ENCODE measurements at regions not wholly inside any gene's neighbourhood (a gene's known extent, or its start where the extent isn't known, plus 50 kb on each side); places are given as distances from the start of the nearest gene placed in this dataset.

DNA sequence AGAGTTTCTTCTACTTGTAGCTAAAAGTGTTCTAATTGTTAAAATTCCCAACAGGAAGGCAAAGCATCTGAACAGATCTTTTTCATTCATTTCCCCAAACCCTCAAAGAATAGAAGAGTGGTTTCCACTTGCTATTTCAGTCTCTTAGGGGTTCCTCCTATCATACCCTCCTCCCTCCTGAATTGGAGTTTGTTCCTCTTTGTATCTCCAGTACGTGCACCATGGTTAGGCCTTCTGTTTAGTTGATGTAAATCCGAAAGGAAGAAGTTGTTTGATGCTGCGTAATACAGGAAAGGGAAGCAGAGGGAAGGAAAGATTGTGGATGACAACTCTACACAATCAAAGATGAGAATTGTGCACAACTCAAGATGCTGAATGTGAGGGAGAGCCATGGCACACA lies 303.6 kb downstream of the PIK3R1 start:
- H3K27me3 Mint-ChIP-seq: no peaks in the 10 kb centered on the region
- CTCF ChIA-PET: no interaction called here
- ATAC-seq (ENCODE audit: poor library complexity): no peak

DNA sequence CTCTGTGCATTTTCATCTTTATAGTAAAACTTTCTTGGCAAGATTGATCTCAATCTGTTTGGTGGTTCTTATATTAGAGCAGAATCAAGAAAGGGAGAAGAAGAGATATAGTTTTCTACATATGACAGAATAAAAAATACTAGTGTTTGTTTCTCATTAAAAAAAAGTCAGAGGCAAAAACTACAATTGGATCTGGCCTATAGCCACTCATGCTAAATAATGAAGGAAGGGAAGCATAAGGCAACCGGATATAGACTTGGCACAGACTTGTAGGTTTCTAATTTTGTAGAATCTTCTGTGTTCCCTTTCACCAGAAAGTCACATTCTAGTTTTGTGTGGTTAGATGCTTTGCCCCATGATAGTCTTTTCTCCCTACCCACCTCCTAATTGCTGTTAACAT lies 306.2 kb downstream of the PIK3R1 start:
- ChIA-PET POLR2A (no interaction called here), CTCF (no interaction called here)
- Histone ChIP-seq H3K36me3 (ENCODE audit: insufficient read depth, low read length) (no peaks in the 10 kb centered on the region), H3K4me3 (ENCODE audit: low read length) (no peak overlapping the region), H3K27ac (ENCODE audit: low read depth in 1 of 2, low read length in 2 of 2) (no peak overlapping the region), H3K27me3 (ENCODE audit: control insufficient read depth in 1 of 2, insufficient read depth in 2 of 2, low read length in 2 of 2) (no peaks in the 10 kb centered on the region), H3K4me1 (ENCODE audit: insufficient read depth, low read length) (no peaks in the 10 kb centered on the region), H3K9me3 (ENCODE audit: control insufficient read depth in 1 of 2, insufficient read depth in 1 of 2, low read length in 2 of 2) (no peaks in the 10 kb centered on the region)
- H3K36me3 Mint-ChIP-seq (ENCODE audit: low read depth): no peaks in the 10 kb centered on the region
- ATAC-seq (ENCODE audit: poor library complexity): no peak
- no peak overlapping the region for H3K4me3 Mint-ChIP-seq
- H3K4me1 Mint-ChIP-seq (ENCODE audit: low read depth): no peaks in the 10 kb centered on the region
- no peak for DNase-seq
- H3K27me3 Mint-ChIP-seq: no peaks in the 10 kb centered on the region
- intact Hi-C loops (cut with DNase I, micrococcal nuclease): no loop called here
- no peaks in the 10 kb centered on the region for H3K9me3 Mint-ChIP-seq
- no peak overlapping the region for H3K27ac Mint-ChIP-seq
- TF ChIP-seq, protein P1, sequence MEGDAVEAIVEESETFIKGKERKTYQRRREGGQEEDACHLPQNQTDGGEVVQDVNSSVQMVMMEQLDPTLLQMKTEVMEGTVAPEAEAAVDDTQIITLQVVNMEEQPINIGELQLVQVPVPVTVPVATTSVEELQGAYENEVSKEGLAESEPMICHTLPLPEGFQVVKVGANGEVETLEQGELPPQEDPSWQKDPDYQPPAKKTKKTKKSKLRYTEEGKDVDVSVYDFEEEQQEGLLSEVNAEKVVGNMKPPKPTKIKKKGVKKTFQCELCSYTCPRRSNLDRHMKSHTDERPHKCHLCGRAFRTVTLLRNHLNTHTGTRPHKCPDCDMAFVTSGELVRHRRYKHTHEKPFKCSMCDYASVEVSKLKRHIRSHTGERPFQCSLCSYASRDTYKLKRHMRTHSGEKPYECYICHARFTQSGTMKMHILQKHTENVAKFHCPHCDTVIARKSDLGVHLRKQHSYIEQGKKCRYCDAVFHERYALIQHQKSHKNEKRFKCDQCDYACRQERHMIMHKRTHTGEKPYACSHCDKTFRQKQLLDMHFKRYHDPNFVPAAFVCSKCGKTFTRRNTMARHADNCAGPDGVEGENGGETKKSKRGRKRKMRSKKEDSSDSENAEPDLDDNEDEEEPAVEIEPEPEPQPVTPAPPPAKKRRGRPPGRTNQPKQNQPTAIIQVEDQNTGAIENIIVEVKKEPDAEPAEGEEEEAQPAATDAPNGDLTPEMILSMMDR (IDR thresholded peaks at IDR 0.05): no peak

More for the DNA sequence above, 303.6 kb downstream of the PIK3R1 start:
- Histone ChIP-seq H3K4me3 (ENCODE audit: low read length) (no peak overlapping the region), H3K9me3 (ENCODE audit: control insufficient read depth in 1 of 2, insufficient read depth in 1 of 2, low read length in 2 of 2) (no peaks in the 10 kb centered on the region), H3K27ac (ENCODE audit: low read depth in 1 of 2, low read length in 2 of 2) (no peak overlapping the region), H3K36me3 (ENCODE audit: insufficient read depth, low read length) (no peaks in the 10 kb centered on the region), H3K4me1 (ENCODE audit: insufficient read depth, low read length) (no peaks in the 10 kb centered on the region), H3K27me3 (ENCODE audit: control insufficient read depth in 1 of 2, insufficient read depth in 2 of 2, low read length in 2 of 2) (no peaks in the 10 kb centered on the region)
- Mint-ChIP-seq H3K27ac (no peak overlapping the region), H3K4me3 (no peak overlapping the region), H3K36me3 (ENCODE audit: low read depth) (no peaks in the 10 kb centered on the region), H3K9me3 (no peaks in the 10 kb centered on the region), H3K4me1 (ENCODE audit: low read depth) (no peaks in the 10 kb centered on the region)
- TF ChIP-seq, protein P1 (IDR thresholded peaks at IDR 0.05): no peak
- intact Hi-C loops (cut with DNase I, micrococcal nuclease): no loop called here
- POLR2A ChIA-PET: no interaction called here
- DNase-seq: peak in 1 of 14 experiments; percentile 5

DNA sequence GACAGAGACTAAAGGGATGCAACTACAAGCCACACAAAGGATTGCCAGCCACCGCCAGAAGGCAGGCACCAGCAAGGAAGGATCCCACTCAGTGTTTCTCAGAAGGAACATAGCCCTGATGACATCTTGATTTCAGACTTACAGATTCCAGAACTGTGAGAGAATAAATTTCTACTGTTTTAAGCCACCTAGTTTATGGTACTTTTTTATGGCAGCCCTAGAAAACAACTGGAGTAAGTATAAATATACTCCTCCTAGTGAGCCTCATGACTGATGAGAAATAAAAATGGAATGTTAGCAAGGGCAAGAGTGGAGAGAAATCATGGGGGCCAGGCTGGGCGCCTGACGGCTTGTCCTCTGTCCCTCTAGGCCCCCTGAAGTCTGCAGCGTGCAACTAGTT lies 307.3 kb downstream of the PIK3R1 start:
- DNase-seq: no peak
- Mint-ChIP-seq H3K4me1 (ENCODE audit: low read depth) (no peaks in the 10 kb centered on the region), H3K4me3 (no peak overlapping the region), H3K27ac (no peak overlapping the region), H3K27me3 (no peaks in the 10 kb centered on the region), H3K9me3 (no peaks in the 10 kb centered on the region), H3K36me3 (ENCODE audit: low read depth) (no peaks in the 10 kb centered on the region)
- intact Hi-C loops (cut with DNase I, micrococcal nuclease): no loop called here
- ChIA-PET POLR2A (no interaction called here), CTCF (no interaction called here)
- Histone ChIP-seq H3K27ac (ENCODE audit: low read depth in 1 of 2, low read length in 2 of 2) (no peak overlapping the region), H3K4me1 (ENCODE audit: insufficient read depth, low read length) (no peaks in the 10 kb centered on the region), H3K27me3 (ENCODE audit: control insufficient read depth in 1 of 2, insufficient read depth in 2 of 2, low read length in 2 of 2) (no peaks in the 10 kb centered on the region), H3K4me3 (ENCODE audit: low read length) (no peak overlapping the region), H3K36me3 (ENCODE audit: insufficient read depth, low read length) (no peaks in the 10 kb centered on the region), H3K9me3 (ENCODE audit: control insufficient read depth in 1 of 2, insufficient read depth in 1 of 2, low read length in 2 of 2) (no peaks in the 10 kb centered on the region)
- no peak for ATAC-seq (ENCODE audit: poor library complexity)
- TF ChIP-seq, protein P1 (IDR thresholded peaks at IDR 0.05): no peak

Measured in CD4-positive, alpha-beta T cell (primary cell).